ENCODE measurements at regions not wholly inside any gene's neighbourhood (a gene's known extent, or its start where the extent isn't known, plus 50 kb on each side); places are given as distances from the start of the nearest gene placed in this dataset.

GRCh38 chr11:122509899-122510298, 145.6 kb upstream of the UBASH3B start:
- TF ChIP-seq POLR2A (IDR thresholded peaks at IDR 0.05) (no peak), CTCF (IDR thresholded peaks at IDR 0.05) (no peak), EP300 (IDR thresholded peaks at IDR 0.05) (no peak)
- no peak overlapping the region for H3K27ac ChIP-seq
- H3K27me3 ChIP-seq = no peaks in the 10 kb centered on the region
- WGBS, 2 donors = 93% methylated on average over 15 of the region's 15 CpGs
- H3K4me3 ChIP-seq = no peak overlapping the region
- H3K9me3 ChIP-seq = no peaks in the 10 kb centered on the region
- no peak for DNase-seq (ENCODE audit: low spot score in 2 of 2)
- H3K4me1 ChIP-seq = peaks cover 0 to 9% (median 2%) of the 10 kb centered on the region in 4 donors
- H3K36me3 ChIP-seq = no peaks in the 10 kb centered on the region

- Histone ChIP-seq H3K27me3 (no peaks in the 10 kb centered on the region), H3K36me3 (no peaks in the 10 kb centered on the region), H3K27ac (no peak overlapping the region), H3K9me3 (no peaks in the 10 kb centered on the region), H3K4me3 (no peak overlapping the region), H3K4me1 (peaks cover 0 to 9% (median 2%) of the 10 kb centered on the region in 4 donors)
- TF ChIP-seq POLR2A (IDR thresholded peaks at IDR 0.05) (no peak), EP300 (IDR thresholded peaks at IDR 0.05) (no peak), CTCF (IDR thresholded peaks at IDR 0.05) (no peak)
- no peak for DNase-seq (ENCODE audit: low spot score in 2 of 2)
- WGBS, 2 donors = 86% methylated on average over 4 of the region's 4 CpGs
Observed at GRCh38 chr11:122509091-122509490, 146.4 kb upstream of the UBASH3B start.

- Histone ChIP-seq H3K4me1 (peaks cover 0 to 9% (median 2%) of the 10 kb centered on the region in 4 donors), H3K27ac (peak overlapping the region in 2 of 4 donors; percentile 9 to 57), H3K4me3 (no peak overlapping the region), H3K36me3 (no peaks in the 10 kb centered on the region), H3K27me3 (no peaks in the 10 kb centered on the region), H3K9me3 (no peaks in the 10 kb centered on the region)
- WGBS, 2 donors = 24 to 36% methylated on average over 8 of the region's 8 CpGs
- TF ChIP-seq EP300 (IDR thresholded peaks at IDR 0.05) (peak in 1 of 2 donors; percentile 70), CTCF (IDR thresholded peaks at IDR 0.05) (peak; percentile 58 to 90 (median 75)), POLR2A (IDR thresholded peaks at IDR 0.05) (no peak)
- peak; percentile 76 to 94 for DNase-seq (ENCODE audit: low spot score in 2 of 2)
Observed at GRCh38 chr11:122505304-122506006, 150.1 kb upstream of the UBASH3B start.

DNA sequence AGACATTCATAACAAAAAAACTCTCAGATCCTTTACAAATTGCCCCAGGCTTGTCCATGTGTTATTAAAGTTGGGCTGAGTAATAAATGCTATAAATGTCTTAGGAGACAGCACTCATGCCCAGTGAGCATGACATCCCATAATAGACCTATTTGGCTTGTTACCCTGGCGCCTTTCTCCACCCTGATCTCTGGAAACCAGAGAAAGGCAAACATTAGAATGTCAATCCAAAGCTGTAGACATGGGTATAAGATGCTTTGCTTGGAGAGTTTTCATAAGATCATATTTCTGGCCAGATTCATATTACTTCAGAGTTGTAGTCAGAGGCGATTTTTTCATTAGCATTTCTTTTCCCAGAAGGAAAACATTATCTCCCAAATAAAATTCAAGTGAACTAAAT, 161.3 kb upstream of the UBASH3B start:
- WGBS, 2 donors = 55 to 56% methylated on average over 2 of the region's 2 CpGs
- no peaks in the 10 kb centered on the region for H3K9me3 ChIP-seq
- no peak overlapping the region for H3K27ac ChIP-seq
- no peak overlapping the region for H3K4me3 ChIP-seq
- no peak for DNase-seq (ENCODE audit: low spot score in 2 of 2)
- no peaks in the 10 kb centered on the region for H3K4me1 ChIP-seq
- TF ChIP-seq CTCF (IDR thresholded peaks at IDR 0.05) (no peak), POLR2A (IDR thresholded peaks at IDR 0.05) (no peak), EP300 (IDR thresholded peaks at IDR 0.05) (no peak)
- no peaks in the 10 kb centered on the region for H3K36me3 ChIP-seq
- H3K27me3 ChIP-seq = no peaks in the 10 kb centered on the region

DNA sequence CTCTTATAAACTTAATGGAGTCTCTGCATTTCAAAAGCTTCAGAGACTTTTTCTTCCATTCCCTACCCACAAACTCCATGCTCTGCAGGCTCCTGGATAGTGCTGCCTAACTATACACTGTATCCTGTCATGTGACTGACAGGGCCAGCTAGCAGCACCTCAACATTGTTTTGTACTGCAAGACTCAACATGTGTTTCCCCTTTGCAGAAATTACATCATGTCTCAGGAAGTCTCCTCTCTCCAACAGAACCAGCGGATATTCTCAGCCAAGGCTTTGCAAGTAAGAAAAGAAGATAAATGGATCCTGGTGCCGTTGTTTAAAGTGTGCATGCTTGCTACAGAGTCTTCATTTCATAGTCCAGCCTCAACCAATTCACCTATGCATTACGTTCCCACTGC, 164.0 kb upstream of the UBASH3B start:
- no peaks in the 10 kb centered on the region for H3K27me3 ChIP-seq
- WGBS, 2 donors = 45 to 63% methylated on average over 3 of the region's 3 CpGs
- DNase-seq (ENCODE audit: low spot score in 2 of 2) = peak in 1 of 2 donors; percentile 6
- no peaks in the 10 kb centered on the region for H3K4me1 ChIP-seq
- no peak overlapping the region for H3K4me3 ChIP-seq
- no peaks in the 10 kb centered on the region for H3K36me3 ChIP-seq
- no peak overlapping the region for H3K27ac ChIP-seq
- peak in 1 of 2 donors; percentile 29 for TF ChIP-seq EP300 (IDR thresholded peaks at IDR 0.05)
- no peak for TF ChIP-seq POLR2A (IDR thresholded peaks at IDR 0.05)
- peaks cover 0 to 4% (median 0%) of the 10 kb centered on the region in 4 donors for H3K9me3 ChIP-seq

All from tibial nerve (tissue), 4 donors.